Gastroesophageal sphincter (tissue), 4 donors: ENCODE measurements at regions not wholly inside any gene's neighbourhood (a gene's known extent, or its start where the extent isn't known, plus 50 kb on each side); places are given as distances from the start of the nearest gene placed in this dataset.

Experiments used
- ATAC-seq: fragments of 150-250 bp; one replicate; pipeline ENCODE4 v1.9.1; 2016; ENCODE audit warnings: mild to moderate bottlenecking, moderate library complexity
- H3K27ac ChIP-seq, 4 donors: fragments of 200-600 bp; sonication (generic) in 3 of 4; 1 replicate in 3 of 4; 2 replicates in 1 of 4; pipeline ENCODE4 v1.5.1; 2016 to 2019
- H3K27me3 ChIP-seq: fragments of 200-600 bp; sonication (generic); one replicate; pipeline ENCODE4 v1.5.1; 2019
- H3K36me3 ChIP-seq, 2 donors: fragments of 200-600 bp; sonication (generic); one replicate each; pipeline ENCODE4 v1.5.1; 2019; ENCODE audit warnings: control low read depth in 1 of 2
- H3K4me1 ChIP-seq, 3 donors: fragments of 200-600 bp; sonication (generic); 1 replicate in 2 of 3; 2 replicates in 1 of 3; pipeline ENCODE4 v1.5.1; 2016 to 2019; ENCODE audit warnings: control low read depth in 2 of 3
- H3K4me3 ChIP-seq, 2 donors: fragments of 200-600 bp; sonication (generic); one replicate each; pipeline ENCODE4 v1.5.1; 2019; ENCODE audit warnings: mild to moderate bottlenecking in 1 of 2, moderate library complexity in 1 of 2
- H3K9me3 ChIP-seq, 3 donors: fragments of 200-600 bp; sonication (generic); one replicate each; pipeline ENCODE4 v1.5.1; 2017 to 2019; ENCODE audit warnings: control low read depth in 2 of 3
- EP300 ChIP-seq: sonication (generic); formaldehyde crosslinking; IDR thresholded peaks from one replicate; pipeline ENCODE4 v1.6.1; 2017; ENCODE audit warnings: antibody characterized with exemption, mild to moderate bottlenecking
- POLR2A ChIP-seq, 2 donors: fragments of 450-650 bp; IDR thresholded peaks; one replicate each; pipeline ENCODE4 v1.6.1; 2017; ENCODE audit warnings: antibody characterized with exemption in 2 of 2, mild to moderate bottlenecking in 2 of 2, moderate library complexity in 1 of 2
- POLR2AphosphoS5 ChIP-seq: sonication (generic); formaldehyde crosslinking; IDR thresholded peaks from one replicate; pipeline ENCODE4 v1.6.1; 2017; ENCODE audit warnings: antibody characterized with exemption
- WGBS, 2 donors: methylation state at CpG; one replicate each; pipeline ENCODE4 v1.1.5; 2018; ENCODE audit warnings: low coverage in 1 of 2; 5-methylcytosine and 5-hydroxymethylcytosine counted together
- TF ChIP-seq, protein P1 (sequence below), 4 experiments: fragments of 200-600 bp in 2 of 4; fragments of 450-650 bp in 2 of 4; sonication (generic) in 1 of 4; IDR thresholded peaks; one replicate each; pipeline ENCODE4 v1.5.1; 2017 to 2019; ENCODE audit warnings: antibody characterized with exemption in 4 of 4, mild to moderate bottlenecking in 2 of 4, moderate library complexity in 2 of 4

GRCh38 chr2:83640506-83640905 lies 818.6 kb downstream of the SUCLG1 start:
- ATAC-seq, result no peak
- Histone ChIP-seq H3K9me3 (no peaks in the 10 kb centered on the region), H3K27me3 (no peaks in the 10 kb centered on the region), H3K4me3 (no peak overlapping the region), H3K27ac (no peak overlapping the region), H3K4me1 (no peaks in the 10 kb centered on the region), H3K36me3 (no peaks in the 10 kb centered on the region)
- no peak for TF ChIP-seq POLR2A (IDR thresholded peaks at IDR 0.05)
- TF ChIP-seq EP300, result no peak
- no peak for TF ChIP-seq POLR2AphosphoS5
- TF ChIP-seq, protein P1, sequence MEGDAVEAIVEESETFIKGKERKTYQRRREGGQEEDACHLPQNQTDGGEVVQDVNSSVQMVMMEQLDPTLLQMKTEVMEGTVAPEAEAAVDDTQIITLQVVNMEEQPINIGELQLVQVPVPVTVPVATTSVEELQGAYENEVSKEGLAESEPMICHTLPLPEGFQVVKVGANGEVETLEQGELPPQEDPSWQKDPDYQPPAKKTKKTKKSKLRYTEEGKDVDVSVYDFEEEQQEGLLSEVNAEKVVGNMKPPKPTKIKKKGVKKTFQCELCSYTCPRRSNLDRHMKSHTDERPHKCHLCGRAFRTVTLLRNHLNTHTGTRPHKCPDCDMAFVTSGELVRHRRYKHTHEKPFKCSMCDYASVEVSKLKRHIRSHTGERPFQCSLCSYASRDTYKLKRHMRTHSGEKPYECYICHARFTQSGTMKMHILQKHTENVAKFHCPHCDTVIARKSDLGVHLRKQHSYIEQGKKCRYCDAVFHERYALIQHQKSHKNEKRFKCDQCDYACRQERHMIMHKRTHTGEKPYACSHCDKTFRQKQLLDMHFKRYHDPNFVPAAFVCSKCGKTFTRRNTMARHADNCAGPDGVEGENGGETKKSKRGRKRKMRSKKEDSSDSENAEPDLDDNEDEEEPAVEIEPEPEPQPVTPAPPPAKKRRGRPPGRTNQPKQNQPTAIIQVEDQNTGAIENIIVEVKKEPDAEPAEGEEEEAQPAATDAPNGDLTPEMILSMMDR (IDR thresholded peaks at IDR 0.05), result no peak

DNA sequence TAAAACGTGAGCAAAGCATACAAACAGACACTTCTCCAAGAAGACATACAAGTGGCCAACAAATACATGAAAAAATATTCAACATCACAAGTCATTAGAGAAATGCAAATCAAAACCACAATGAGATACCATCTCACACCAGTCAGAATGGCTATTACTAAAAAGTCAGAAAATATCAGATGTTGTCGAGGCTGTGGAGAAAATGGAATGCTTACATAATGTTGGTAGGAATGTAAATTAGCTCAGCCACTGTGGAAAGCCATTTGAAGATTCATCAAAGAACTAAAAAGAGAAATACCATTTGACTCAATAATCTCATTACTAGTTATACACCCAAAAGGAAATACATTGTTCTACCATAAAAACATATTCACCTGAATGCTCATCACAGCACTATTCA lies 825.7 kb downstream of the SUCLG1 start:
- no peak for TF ChIP-seq POLR2A (IDR thresholded peaks at IDR 0.05)
- TF ChIP-seq, protein P1 (IDR thresholded peaks at IDR 0.05), result no peak
- no peak for TF ChIP-seq POLR2AphosphoS5
- no peak for TF ChIP-seq EP300
- Histone ChIP-seq H3K4me3 (no peak overlapping the region), H3K27ac (no peak overlapping the region), H3K27me3 (no peaks in the 10 kb centered on the region), H3K36me3 (no peaks in the 10 kb centered on the region), H3K9me3 (no peaks in the 10 kb centered on the region), H3K4me1 (no peaks in the 10 kb centered on the region)
- ATAC-seq, result no peak
- 43 to 76% methylated on average over 2 of the region's 2 CpGs for WGBS, 2 donors

GRCh38 chr2:83630351-83630750 lies 828.7 kb downstream of the SUCLG1 start:
- Histone ChIP-seq H3K27ac (no peak overlapping the region), H3K27me3 (no peaks in the 10 kb centered on the region), H3K4me1 (no peaks in the 10 kb centered on the region), H3K9me3 (no peaks in the 10 kb centered on the region), H3K4me3 (no peak overlapping the region), H3K36me3 (no peaks in the 10 kb centered on the region)
- 77 to 86% methylated on average over 2 of the region's 2 CpGs for WGBS, 2 donors
- TF ChIP-seq, protein P1 (IDR thresholded peaks at IDR 0.05), result no peak
- TF ChIP-seq POLR2AphosphoS5, result no peak
- TF ChIP-seq EP300, result no peak
- TF ChIP-seq POLR2A (IDR thresholded peaks at IDR 0.05), result no peak
- no peak for ATAC-seq

GRCh38 chr2:83615511-83615910 lies 843.6 kb downstream of the SUCLG1 start:
- 80 to 95% methylated on average over 4 of the region's 4 CpGs for WGBS, 2 donors
- no peak for ATAC-seq

GRCh38 chr2:83613178-83613577 lies 845.9 kb downstream of the SUCLG1 start:
- TF ChIP-seq, protein P1 (IDR thresholded peaks at IDR 0.05), result no peak
- TF ChIP-seq POLR2A (IDR thresholded peaks at IDR 0.05) (no peak), EP300 (no peak), POLR2AphosphoS5 (no peak)
- Histone ChIP-seq H3K27ac (no peak overlapping the region), H3K4me1 (no peaks in the 10 kb centered on the region), H3K9me3 (no peaks in the 10 kb centered on the region), H3K36me3 (no peaks in the 10 kb centered on the region), H3K27me3 (no peaks in the 10 kb centered on the region), H3K4me3 (no peak overlapping the region)
- no peak for ATAC-seq
- WGBS, 2 donors, result 29 to 62% methylated on average over 1 of the region's 1 CpG

More at GRCh38 chr2:83615511-83615910, 843.6 kb downstream of the SUCLG1 start:
- TF ChIP-seq POLR2A (IDR thresholded peaks at IDR 0.05), result no peak
- H3K27ac ChIP-seq, result no peak overlapping the region
- no peaks in the 10 kb centered on the region for H3K36me3 ChIP-seq
- no peaks in the 10 kb centered on the region for H3K27me3 ChIP-seq
- no peaks in the 10 kb centered on the region for H3K4me1 ChIP-seq
- no peak overlapping the region for H3K4me3 ChIP-seq
- peaks cover 0 to 5% (median 0%) of the 10 kb centered on the region in 3 donors for H3K9me3 ChIP-seq
